A673 (cell line): ENCODE measurements at regions not wholly inside any gene's neighbourhood (a gene's known extent, or its start where the extent isn't known, plus 50 kb on each side); places are given as distances from the start of the nearest gene placed in this dataset.

ENCODE experiments used
- BruUV-seq: library from RNA; stranded (reverse); fragments of 400-500 nt; replicated peaks from 2 replicates; lab custom pipeline; 2021; lab: Mats Ljungman, UMichigan
- CTCF ChIA-PET: fragments of 300-600 bp; sonication (Branson Sonifier 250); formaldehyde crosslinking; loops from one replicate; lab custom pipeline; 2022; ENCODE audit warnings: antibody characterized with exemption; lab: Charles Lee
- POLR2A ChIA-PET: fragments of 300-600 bp; sonication (Branson Sonifier 250); formaldehyde crosslinking; loops from one replicate; lab custom pipeline; 2022; ENCODE audit warnings: antibody characterized with exemption; ENCODE audit not compliant: low non-redundant PET; lab: Charles Lee
- DNase-seq: peaks from one replicate; pipeline ENCODE4 v3.0.0-alpha.2; 2015; ENCODE audit warnings: low spot score
- H3K27ac ChIP-seq: fragments of 200-600 bp; sonication (generic); 2 replicates; pipeline ENCODE4 v1.5.1; 2016; ENCODE audit warnings: mixed run types, low read depth, mild to moderate bottlenecking, mixed read lengths, antibody characterized with exemption, low read length; ENCODE audit not compliant: poor library complexity, severe bottlenecking
- H3K27me3 ChIP-seq: fragments of 200-600 bp; sonication (generic); replicated peaks from 2 replicates; pipeline ENCODE4 v1.6.1; 2017; ENCODE audit warnings: mixed run types, low read depth, mild to moderate bottlenecking, mixed read lengths, antibody characterized with exemption, low read length; ENCODE audit not compliant: insufficient read depth, poor library complexity
- H3K36me3 ChIP-seq: fragments of 200-600 bp; sonication (generic); 2 replicates; pipeline ENCODE4 v1.6.1; 2016; ENCODE audit warnings: mixed run types, mild to moderate bottlenecking, mixed read lengths, antibody characterized with exemption, low read length; ENCODE audit not compliant: insufficient read depth, poor library complexity, severe bottlenecking
- H3K4me1 ChIP-seq: fragments of 200-600 bp; sonication (generic); 2 replicates; pipeline ENCODE4 v1.6.1; 2017; ENCODE audit warnings: mixed run types, mild to moderate bottlenecking, mixed read lengths, antibody characterized with exemption, low read length; ENCODE audit not compliant: insufficient read depth, poor library complexity, severe bottlenecking
- H3K4me3 ChIP-seq: fragments of 200-600 bp; sonication (generic); 2 replicates; pipeline ENCODE4 v1.5.1; 2016; ENCODE audit warnings: low read depth, mixed run types, mild to moderate bottlenecking, mixed read lengths, low read length; ENCODE audit not compliant: poor library complexity, severe bottlenecking
- H3K9me3 ChIP-seq: fragments of 200-600 bp; sonication (generic); 2 replicates; pipeline ENCODE4 v1.6.1; 2016; ENCODE audit warnings: mixed run types, low read depth, mild to moderate bottlenecking, mixed read lengths, antibody characterized with exemption, low read length; ENCODE audit not compliant: poor library complexity, severe bottlenecking
- CTCF ChIP-seq: fragments of 300-800, 200-600 bp; sonication (generic); conservative IDR thresholded peaks from 2 replicates; pipeline ENCODE4 v1.5.1; 2017; ENCODE audit warnings: low read depth, mild to moderate bottlenecking, antibody characterized with exemption, low read length, moderate library complexity, mixed read lengths
- EZH2 ChIP-seq: fragments of 200-600 bp; sonication (generic); IDR thresholded peaks from 2 replicates; pipeline ENCODE4 v1.6.1; 2017; ENCODE audit warnings: borderline replicate concordance, low read depth, mild to moderate bottlenecking, mixed read lengths, antibody characterized with exemption, low read length; ENCODE audit not compliant: poor library complexity, severe bottlenecking
- intact Hi-C: fragments of 100-400 bp; cut with micrococcal nuclease; formaldehyde crosslinking; loops from one replicate; pipeline ENCODE4 v1.10.0; 2022; ENCODE audit not compliant: unreplicated experiment

GRCh38 chr11:133762538-133762937, 82.8 kb downstream of the SPATA19 start:
- Histone ChIP-seq H3K9me3 (peaks cover 20% of the 10 kb centered on the region), H3K4me1 (no peaks in the 10 kb centered on the region), H3K4me3 (no peak overlapping the region), H3K27me3 (no peaks in the 10 kb centered on the region), H3K27ac (no peak overlapping the region), H3K36me3 (no peaks in the 10 kb centered on the region)
- no peak for DNase-seq
- no TSS peak for BruUV-seq
- TF ChIP-seq EZH2 (no peak), CTCF (no peak)
- intact Hi-C loops, result no loop called here
- POLR2A ChIA-PET, result no interaction called here
- CTCF ChIA-PET, result no interaction called here

GRCh38 chr11:133753150-133753549, 92.2 kb downstream of the SPATA19 start:
- no peaks in the 10 kb centered on the region for H3K36me3 ChIP-seq
- H3K4me3 ChIP-seq, result no peak overlapping the region
- no peaks in the 10 kb centered on the region for H3K27me3 ChIP-seq
- H3K4me1 ChIP-seq, result no peaks in the 10 kb centered on the region
- H3K9me3 ChIP-seq, result peaks cover 22% of the 10 kb centered on the region
- no TSS peak for BruUV-seq
- intact Hi-C loops, result no loop called here
- DNase-seq, result no peak
- POLR2A ChIA-PET, result no interaction called here
- no peak overlapping the region for H3K27ac ChIP-seq
- CTCF ChIA-PET, result no interaction called here
- TF ChIP-seq CTCF (no peak), EZH2 (no peak)

- ChIA-PET CTCF (no interaction called here), POLR2A (no interaction called here)
- intact Hi-C loops, result no loop called here
- H3K27ac ChIP-seq, result no peak overlapping the region
- H3K4me3 ChIP-seq, result no peak overlapping the region
- peaks cover 9% of the 10 kb centered on the region for H3K9me3 ChIP-seq
- TF ChIP-seq CTCF (no peak), EZH2 (no peak)
- DNase-seq, result no peak
- H3K4me1 ChIP-seq, result no peaks in the 10 kb centered on the region
- no peaks in the 10 kb centered on the region for H3K36me3 ChIP-seq
- no TSS peak for BruUV-seq
- no peaks in the 10 kb centered on the region for H3K27me3 ChIP-seq
Observed at GRCh38 chr11:133749841-133750240, 95.5 kb downstream of the SPATA19 start.
